Colonic mucosa (tissue), 4 donors: ENCODE measurements at regions not wholly inside any gene's neighbourhood (a gene's known extent, or its start where the extent isn't known, plus 50 kb on each side); places are given as distances from the start of the nearest gene placed in this dataset.

ENCODE experiments used
- DNase-seq: peaks from one replicate; pipeline ENCODE4 v3.0.0-alpha.2; 2020
- H3K27ac ChIP-seq: fragments of 200-600 bp; one replicate; pipeline ENCODE4 v1.8.0; 2021
- H3K27me3 ChIP-seq: fragments of 200-600 bp; one replicate; pipeline ENCODE4 v1.8.0; 2021
- H3K36me3 ChIP-seq: fragments of 200-600 bp; one replicate; pipeline ENCODE4 v1.8.0; 2021
- H3K4me1 ChIP-seq: fragments of 200-600 bp; one replicate; pipeline ENCODE4 v1.8.0; 2021; ENCODE audit warnings: mild to moderate bottlenecking
- H3K4me3 ChIP-seq: fragments of 200-600 bp; one replicate; pipeline ENCODE4 v1.8.0; 2021
- H3K9ac ChIP-seq, 2 donors: one replicate each; pipeline ENCODE4 v1.7.0; 2013; ENCODE audit warnings: control low read depth in 2 of 2, low read depth in 2 of 2, low read length in 2 of 2
- H3K9me3 ChIP-seq: fragments of 200-600 bp; one replicate; pipeline ENCODE4 v1.8.0; 2021
- CTCF ChIP-seq: fragments of 200-600 bp; IDR thresholded peaks from one replicate; pipeline ENCODE4 v1.8.0; 2022; ENCODE audit warnings: antibody characterized with exemption, mild to moderate bottlenecking
- intact Hi-C: fragments of 100-400 bp; cut with DNase I; formaldehyde crosslinking; loops from one replicate; pipeline ENCODE4 v1.14.1; 2022
- donor health status: healthy.
- donor health status: DM: no; HTN: no; CAD: no.
- donor health status: DM: no; HTN: no; CAD: no.

GRCh38 chr5:125976421-125977000 lies 446.7 kb upstream of the GRAMD2B start:
- no peak overlapping the region for H3K9ac ChIP-seq
- H3K4me3 ChIP-seq, result no peak overlapping the region
- no peak for DNase-seq
- intact Hi-C loops, result no loop called here
- H3K4me1 ChIP-seq, result no peaks in the 10 kb centered on the region
- H3K27ac ChIP-seq, result no peak overlapping the region
- no peaks in the 10 kb centered on the region for H3K9me3 ChIP-seq
- H3K27me3 ChIP-seq, result no peaks in the 10 kb centered on the region
- H3K36me3 ChIP-seq, result no peaks in the 10 kb centered on the region
- no peak for TF ChIP-seq CTCF

- H3K4me3 ChIP-seq, result no peak overlapping the region
- intact Hi-C loops, result no loop called here
These were observed 445.2 kb upstream of the GRAMD2B start for GRCh38 chr5:125978015-125978414.

GRCh38 chr5:125979636-125980035 lies 443.6 kb upstream of the GRAMD2B start:
- Histone ChIP-seq H3K9ac (no peak overlapping the region), H3K36me3 (no peaks in the 10 kb centered on the region), H3K27me3 (no peaks in the 10 kb centered on the region), H3K27ac (no peak overlapping the region), H3K9me3 (no peaks in the 10 kb centered on the region), H3K4me3 (no peak overlapping the region), H3K4me1 (no peaks in the 10 kb centered on the region)
- intact Hi-C loops, result no loop called here
- no peak for TF ChIP-seq CTCF
- DNase-seq, result no peak

More at GRCh38 chr5:125978015-125978414, 445.2 kb upstream of the GRAMD2B start:
- H3K9ac ChIP-seq, result no peak overlapping the region
- H3K9me3 ChIP-seq, result no peaks in the 10 kb centered on the region
- H3K27ac ChIP-seq, result no peak overlapping the region
- no peaks in the 10 kb centered on the region for H3K36me3 ChIP-seq
- DNase-seq, result no peak
- no peak for TF ChIP-seq CTCF
- no peaks in the 10 kb centered on the region for H3K27me3 ChIP-seq
- H3K4me1 ChIP-seq, result no peaks in the 10 kb centered on the region

GRCh38 chr5:125981016-125981415 lies 442.2 kb upstream of the GRAMD2B start:
- Histone ChIP-seq H3K9me3 (no peaks in the 10 kb centered on the region), H3K9ac (no peak overlapping the region), H3K4me3 (no peak overlapping the region), H3K36me3 (no peaks in the 10 kb centered on the region), H3K27ac (no peak overlapping the region), H3K4me1 (no peaks in the 10 kb centered on the region), H3K27me3 (no peaks in the 10 kb centered on the region)
- intact Hi-C loops, result no loop called here
- DNase-seq, result no peak
- no peak for TF ChIP-seq CTCF

- Histone ChIP-seq H3K4me3 (no peak overlapping the region), H3K9me3 (no peaks in the 10 kb centered on the region), H3K4me1 (no peaks in the 10 kb centered on the region), H3K9ac (no peak overlapping the region), H3K36me3 (no peaks in the 10 kb centered on the region), H3K27ac (no peak overlapping the region), H3K27me3 (no peaks in the 10 kb centered on the region)
- intact Hi-C loops, result no loop called here
- TF ChIP-seq CTCF, result no peak
- DNase-seq, result no peak
These were observed 435.4 kb upstream of the GRAMD2B start for GRCh38 chr5:125987677-125988255.
